ENCODE measurements at regions not wholly inside any gene's neighbourhood (a gene's known extent, or its start where the extent isn't known, plus 50 kb on each side); places are given as distances from the start of the nearest gene placed in this dataset.

GRCh38 chr7:106183952-106184351 lies 71.8 kb upstream of the SYPL1 start:
- Mint-ChIP-seq H3K27ac (ENCODE audit: unreplicated experiment) (no peak overlapping the region), H3K4me3 (no peak overlapping the region), H3K27me3 (ENCODE audit: low read depth) (no peaks in the 10 kb centered on the region), H3K4me1 (no peaks in the 10 kb centered on the region), H3K36me3 (ENCODE audit: low read depth) (no peaks in the 10 kb centered on the region), H3K9me3 (no peaks in the 10 kb centered on the region)
- TF ChIP-seq, protein P1, sequence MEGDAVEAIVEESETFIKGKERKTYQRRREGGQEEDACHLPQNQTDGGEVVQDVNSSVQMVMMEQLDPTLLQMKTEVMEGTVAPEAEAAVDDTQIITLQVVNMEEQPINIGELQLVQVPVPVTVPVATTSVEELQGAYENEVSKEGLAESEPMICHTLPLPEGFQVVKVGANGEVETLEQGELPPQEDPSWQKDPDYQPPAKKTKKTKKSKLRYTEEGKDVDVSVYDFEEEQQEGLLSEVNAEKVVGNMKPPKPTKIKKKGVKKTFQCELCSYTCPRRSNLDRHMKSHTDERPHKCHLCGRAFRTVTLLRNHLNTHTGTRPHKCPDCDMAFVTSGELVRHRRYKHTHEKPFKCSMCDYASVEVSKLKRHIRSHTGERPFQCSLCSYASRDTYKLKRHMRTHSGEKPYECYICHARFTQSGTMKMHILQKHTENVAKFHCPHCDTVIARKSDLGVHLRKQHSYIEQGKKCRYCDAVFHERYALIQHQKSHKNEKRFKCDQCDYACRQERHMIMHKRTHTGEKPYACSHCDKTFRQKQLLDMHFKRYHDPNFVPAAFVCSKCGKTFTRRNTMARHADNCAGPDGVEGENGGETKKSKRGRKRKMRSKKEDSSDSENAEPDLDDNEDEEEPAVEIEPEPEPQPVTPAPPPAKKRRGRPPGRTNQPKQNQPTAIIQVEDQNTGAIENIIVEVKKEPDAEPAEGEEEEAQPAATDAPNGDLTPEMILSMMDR (conservative IDR thresholded peaks at IDR 0.05): no peak
- no peak for DNase-seq (ENCODE audit: low read depth, low spot score)

DNA sequence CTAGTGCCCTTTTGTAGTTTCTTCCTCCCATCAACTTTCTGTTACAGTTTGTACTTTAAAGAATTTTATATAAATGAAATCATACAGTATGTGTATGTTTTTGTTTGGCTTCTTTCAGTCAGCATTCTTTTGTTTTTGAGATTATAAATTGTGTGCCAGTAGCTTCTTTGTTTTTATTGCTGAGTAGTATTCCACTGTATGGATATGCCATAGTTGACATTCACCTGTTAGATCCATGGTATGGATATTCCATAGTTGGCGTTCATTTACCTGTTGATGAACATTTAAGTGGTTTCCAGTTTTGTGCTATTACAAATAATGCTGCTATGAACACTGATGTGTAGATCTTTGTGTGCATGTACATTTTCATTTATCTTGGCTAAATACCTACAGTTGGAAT lies 70.8 kb upstream of the SYPL1 start:
- no peak overlapping the region for H3K4me3 Mint-ChIP-seq
- no peaks in the 10 kb centered on the region for H3K27me3 Mint-ChIP-seq (ENCODE audit: low read depth)
- H3K4me1 Mint-ChIP-seq: no peaks in the 10 kb centered on the region
- no peaks in the 10 kb centered on the region for H3K36me3 Mint-ChIP-seq (ENCODE audit: low read depth)
- no peak for DNase-seq (ENCODE audit: low read depth, low spot score)
- TF ChIP-seq, protein P1 (conservative IDR thresholded peaks at IDR 0.05): no peak
- no peak overlapping the region for H3K27ac Mint-ChIP-seq (ENCODE audit: unreplicated experiment)
- no peaks in the 10 kb centered on the region for H3K9me3 Mint-ChIP-seq

- H3K27me3 Mint-ChIP-seq (ENCODE audit: low read depth): no peaks in the 10 kb centered on the region
- H3K4me3 Mint-ChIP-seq: no peak overlapping the region
- DNase-seq (ENCODE audit: low read depth, low spot score): no peak
- TF ChIP-seq, protein P1 (conservative IDR thresholded peaks at IDR 0.05): no peak
- H3K4me1 Mint-ChIP-seq: peaks cover 5% of the 10 kb centered on the region
- no peaks in the 10 kb centered on the region for H3K36me3 Mint-ChIP-seq (ENCODE audit: low read depth)
- no peaks in the 10 kb centered on the region for H3K9me3 Mint-ChIP-seq
- H3K27ac Mint-ChIP-seq (ENCODE audit: unreplicated experiment): no peak overlapping the region
Measured at GRCh38 chr7:106181658-106182265, 69.7 kb upstream of the SYPL1 start.

DNA sequence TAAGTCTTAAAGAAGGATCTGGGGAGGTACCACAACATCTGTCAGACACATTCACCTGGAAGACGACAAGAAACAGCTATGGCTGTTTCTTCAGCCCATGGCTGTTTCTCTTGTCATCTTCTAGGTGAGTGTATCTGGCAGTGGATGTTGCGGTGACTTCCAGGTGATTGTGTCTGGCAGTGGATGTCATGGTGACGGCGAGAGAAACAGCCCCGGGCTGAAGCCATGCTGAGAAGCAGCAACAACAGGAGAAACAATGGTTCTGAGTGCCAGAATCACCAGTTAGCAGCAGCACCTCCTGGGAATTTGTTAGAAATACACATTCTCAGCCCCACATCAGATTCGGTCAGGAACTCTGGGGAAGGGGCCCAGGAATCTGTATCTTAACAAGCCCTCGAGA lies 68.6 kb upstream of the SYPL1 start:
- Mint-ChIP-seq H3K27ac (ENCODE audit: unreplicated experiment) (no peak overlapping the region), H3K4me1 (peaks cover 9% of the 10 kb centered on the region), H3K9me3 (no peaks in the 10 kb centered on the region), H3K27me3 (ENCODE audit: low read depth) (peaks cover 8% of the 10 kb centered on the region), H3K36me3 (ENCODE audit: low read depth) (no peaks in the 10 kb centered on the region), H3K4me3 (no peak overlapping the region)
- TF ChIP-seq, protein P1 (conservative IDR thresholded peaks at IDR 0.05): no peak
- no peak for DNase-seq (ENCODE audit: low read depth, low spot score)

DNA sequence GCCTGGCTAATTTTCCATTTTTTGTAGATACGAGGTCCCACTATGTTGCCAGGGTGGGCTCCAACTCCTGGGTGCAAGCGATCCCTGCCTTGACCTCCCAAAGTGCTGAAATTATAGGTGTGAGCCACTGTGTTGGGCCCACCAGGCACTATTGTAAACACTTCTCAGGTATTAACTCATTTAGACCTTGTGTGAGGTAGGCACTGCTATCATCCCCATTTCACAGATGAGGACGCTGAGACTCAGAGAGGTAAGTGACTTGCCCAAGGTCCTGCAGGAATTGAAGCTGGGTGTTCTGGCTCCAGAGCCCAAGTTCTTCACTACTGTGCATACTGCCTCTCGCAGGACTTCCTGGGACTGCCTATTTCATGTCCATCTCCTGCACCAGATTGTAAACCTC lies 67.1 kb upstream of the SYPL1 start:
- no peaks in the 10 kb centered on the region for H3K9me3 Mint-ChIP-seq
- DNase-seq (ENCODE audit: low read depth, low spot score): no peak
- H3K4me1 Mint-ChIP-seq: peaks cover 9% of the 10 kb centered on the region
- H3K27ac Mint-ChIP-seq (ENCODE audit: unreplicated experiment): no peak overlapping the region
- peaks cover 13% of the 10 kb centered on the region for H3K27me3 Mint-ChIP-seq (ENCODE audit: low read depth)
- TF ChIP-seq, protein P1 (conservative IDR thresholded peaks at IDR 0.05): no peak
- no peaks in the 10 kb centered on the region for H3K36me3 Mint-ChIP-seq (ENCODE audit: low read depth)
- no peak overlapping the region for H3K4me3 Mint-ChIP-seq
